DMS114 treated with DMSO at 0.1 percent for 48 hours (cell line): ENCODE measurements at regions not wholly inside any gene's neighbourhood (a gene's known extent, or its start where the extent isn't known, plus 50 kb on each side); places are given as distances from the start of the nearest gene placed in this dataset.

Experiments used
- DNase-seq: peaks from one replicate; lab custom pipeline; 2025; ENCODE audit not compliant: unreplicated experiment; lab: John Stamatoyannopoulos, UW

GRCh38 chr10:7507887-7508726 lies 97.3 kb upstream of the SFMBT2 start:
- DNase-seq = no peak

- DNase-seq = no peak
Observed at GRCh38 chr10:7506571-7506970, 95.7 kb upstream of the SFMBT2 start.

GRCh38 chr10:7505196-7505595 lies 94.4 kb upstream of the SFMBT2 start:
- DNase-seq = no peak

- DNase-seq = no peak
Observed at GRCh38 chr10:7503190-7503589, 92.4 kb upstream of the SFMBT2 start.

- no peak for DNase-seq
Observed at GRCh38 chr10:7501157-7501556, 90.3 kb upstream of the SFMBT2 start.

GRCh38 chr10:7498111-7498510 lies 87.3 kb upstream of the SFMBT2 start:
- no peak for DNase-seq

- DNase-seq = no peak
Observed at GRCh38 chr10:7493996-7494395, 83.2 kb upstream of the SFMBT2 start.

GRCh38 chr10:7492660-7493046 lies 81.8 kb upstream of the SFMBT2 start:
- DNase-seq = no peak

- no peak for DNase-seq
Observed at GRCh38 chr10:7491949-7492659, 81.3 kb upstream of the SFMBT2 start.

GRCh38 chr10:7491230-7491629 lies 80.4 kb upstream of the SFMBT2 start:
- no peak for DNase-seq

GRCh38 chr10:7488418-7488829 lies 77.6 kb upstream of the SFMBT2 start:
- DNase-seq = no peak

GRCh38 chr10:7487528-7487927 lies 76.7 kb upstream of the SFMBT2 start:
- no peak for DNase-seq

GRCh38 chr10:7486528-7486927 lies 75.7 kb upstream of the SFMBT2 start:
- DNase-seq = no peak

GRCh38 chr10:7485799-7486198 lies 75.0 kb upstream of the SFMBT2 start:
- peak; percentile 24 for DNase-seq

- DNase-seq = no peak
Observed at GRCh38 chr10:7485244-7485556, 74.4 kb upstream of the SFMBT2 start.

GRCh38 chr10:7484456-7485243 lies 73.8 kb upstream of the SFMBT2 start:
- DNase-seq = no peak

GRCh38 chr10:7483848-7484247 lies 73.0 kb upstream of the SFMBT2 start:
- DNase-seq = no peak

- no peak for DNase-seq
Observed at GRCh38 chr10:7482992-7483391, 72.2 kb upstream of the SFMBT2 start.

GRCh38 chr10:7481368-7481765 lies 70.5 kb upstream of the SFMBT2 start:
- no peak for DNase-seq

GRCh38 chr10:7480742-7481367 lies 70.0 kb upstream of the SFMBT2 start:
- no peak for DNase-seq

- no peak for DNase-seq
Observed at GRCh38 chr10:7479861-7480598, 69.2 kb upstream of the SFMBT2 start.
